CD4-positive, alpha-beta T cell treated with Interleukin-15 for 1 hour (primary cell): ENCODE measurements at regions not wholly inside any gene's neighbourhood (a gene's known extent, or its start where the extent isn't known, plus 50 kb on each side); places are given as distances from the start of the nearest gene placed in this dataset.

Experiments
- DNase-seq: peaks from one replicate; pipeline ENCODE4 v3.0.0-alpha.2; 2020

DNA sequence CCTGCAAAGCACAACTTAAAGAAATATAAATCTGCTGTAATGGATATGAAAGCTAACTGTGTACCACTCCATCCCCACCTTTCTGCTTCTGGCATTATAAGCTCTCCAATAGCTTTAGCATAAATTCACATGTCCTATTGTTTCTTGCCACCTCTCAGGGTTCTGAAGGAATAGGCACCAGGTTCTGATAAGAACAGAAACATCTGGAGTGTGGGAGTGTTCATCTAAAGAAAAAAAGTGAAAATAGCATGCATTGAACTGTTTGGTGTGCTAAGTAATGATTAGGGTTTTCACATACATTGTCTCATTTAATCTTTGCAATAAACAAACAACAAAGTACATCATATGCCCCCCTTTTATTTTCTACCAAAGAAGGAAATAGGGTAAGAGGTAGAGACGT is 72.3 kb downstream of the FAM76B start:
- DNase-seq: no peak

- DNase-seq: no peak
Observed at GRCh38 chr11:95716266-95716665, 73.3 kb downstream of the FAM76B start.

GRCh38 chr11:95715777-95716241 is 73.8 kb downstream of the FAM76B start:
- peak; percentile 72 for DNase-seq

GRCh38 chr11:95714843-95715776 is 74.5 kb downstream of the FAM76B start:
- no peak for DNase-seq

DNA sequence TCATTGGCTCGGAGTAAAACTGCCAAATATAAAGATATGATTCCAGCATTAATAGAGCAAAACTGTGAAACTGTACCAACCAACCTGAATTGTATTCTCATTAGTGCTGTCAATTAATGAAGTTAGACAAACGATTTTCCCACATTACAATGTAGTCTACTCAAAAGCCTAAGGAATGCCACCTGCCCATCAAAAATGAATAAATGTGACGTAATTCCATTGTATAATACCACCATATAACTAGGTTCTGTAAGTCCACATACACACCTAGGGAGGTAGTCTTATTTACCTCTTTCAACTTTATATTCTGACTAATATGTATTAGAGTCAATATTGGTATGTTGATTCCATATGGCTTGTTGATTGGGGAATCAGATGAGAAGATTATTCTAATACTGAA is 76.2 kb downstream of the FAM76B start:
- no peak for DNase-seq

DNA sequence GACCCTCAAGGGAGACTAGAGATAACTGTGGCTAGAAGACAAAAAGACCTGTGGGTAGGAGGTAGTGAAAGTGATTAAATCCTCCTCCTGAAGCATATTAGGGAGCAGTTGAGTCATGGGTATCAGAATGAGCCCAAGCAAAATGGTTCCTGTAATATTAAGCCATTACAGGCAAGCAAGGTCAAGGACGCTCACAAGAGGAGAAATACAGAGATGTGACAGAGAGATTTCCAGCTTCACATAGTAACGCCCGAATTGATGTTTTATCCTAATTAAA is 77.7 kb downstream of the FAM76B start:
- no peak for DNase-seq

GRCh38 chr11:95711162-95711944 is 78.2 kb downstream of the FAM76B start:
- no peak for DNase-seq

DNA sequence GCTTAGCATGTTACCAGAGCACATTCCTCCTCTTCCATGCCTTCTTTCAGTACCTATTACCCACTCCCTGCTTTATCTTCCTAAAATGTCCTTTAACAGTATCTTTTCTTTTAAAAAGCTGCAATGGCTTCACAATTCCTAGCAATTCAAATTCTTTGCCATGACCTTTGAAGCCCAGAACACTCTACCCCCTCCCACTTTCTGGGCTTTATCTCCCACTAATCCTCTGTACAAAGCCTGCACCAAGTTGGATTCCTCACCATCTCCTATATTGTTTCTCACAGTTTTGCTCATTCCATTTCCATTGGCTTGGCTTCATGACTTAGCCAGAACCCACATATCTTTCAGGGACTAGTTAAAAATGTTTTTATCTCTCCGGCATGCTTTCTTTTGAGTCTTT is 80.9 kb downstream of the FAM76B start:
- DNase-seq: no peak

DNA sequence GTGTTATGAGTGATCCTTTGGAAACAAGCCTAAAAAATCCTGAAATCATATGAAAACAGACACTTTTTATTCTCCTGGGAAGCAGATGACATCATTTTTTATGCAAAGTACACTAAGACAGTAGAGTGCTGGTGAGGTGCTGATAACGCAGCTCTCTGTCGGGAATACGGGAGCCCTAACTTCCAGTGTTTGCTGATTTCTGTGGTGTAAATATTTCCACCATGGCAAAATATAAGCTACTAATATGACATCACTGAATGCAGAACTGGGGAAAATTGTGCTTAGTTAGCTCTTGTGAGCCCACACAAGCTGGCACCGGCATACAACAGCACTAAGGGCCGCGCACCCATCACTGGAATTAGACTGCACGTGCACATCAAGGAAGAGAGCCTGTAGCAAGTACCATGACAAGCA is 82.6 kb downstream of the FAM76B start:
- no peak for DNase-seq

DNA sequence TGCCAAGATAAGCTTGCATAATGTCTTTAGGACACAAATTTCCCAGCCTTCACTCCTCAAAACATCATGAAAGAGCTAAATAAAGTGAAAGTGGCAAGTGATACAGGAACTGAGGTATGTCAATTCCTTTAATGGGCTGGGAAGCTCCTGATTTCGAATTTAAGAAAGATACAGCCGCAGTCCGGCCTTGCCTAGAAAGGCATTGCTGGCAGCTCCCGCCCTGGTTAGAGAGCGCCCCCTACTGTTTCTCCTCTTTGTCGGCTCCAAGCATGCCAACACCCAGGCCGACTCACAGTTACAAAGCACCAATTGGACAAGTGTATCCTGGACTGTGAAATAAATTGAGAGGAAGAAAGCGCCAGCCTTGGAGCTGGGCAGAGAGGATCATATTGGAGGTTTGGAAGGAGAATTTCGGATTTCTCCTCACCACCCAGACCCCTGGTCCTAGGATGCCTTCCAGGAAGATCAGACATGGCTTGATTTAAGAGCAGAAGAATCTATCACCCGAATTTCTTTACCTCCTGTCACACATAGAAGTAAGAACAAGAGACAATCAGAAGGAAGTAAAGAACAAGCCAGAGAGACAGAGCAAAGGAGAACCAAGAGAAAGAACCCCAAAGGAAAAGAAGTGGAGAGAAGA is 84.0 kb downstream of the FAM76B start:
- peak; percentile 86 for DNase-seq

GRCh38 chr11:95704865-95705264 is 84.7 kb downstream of the FAM76B start:
- no peak for DNase-seq

GRCh38 chr11:95703049-95703448 is 86.5 kb downstream of the FAM76B start:
- no peak for DNase-seq

- no peak for DNase-seq
Observed at GRCh38 chr11:95702526-95702925, 87.1 kb downstream of the FAM76B start.

DNA sequence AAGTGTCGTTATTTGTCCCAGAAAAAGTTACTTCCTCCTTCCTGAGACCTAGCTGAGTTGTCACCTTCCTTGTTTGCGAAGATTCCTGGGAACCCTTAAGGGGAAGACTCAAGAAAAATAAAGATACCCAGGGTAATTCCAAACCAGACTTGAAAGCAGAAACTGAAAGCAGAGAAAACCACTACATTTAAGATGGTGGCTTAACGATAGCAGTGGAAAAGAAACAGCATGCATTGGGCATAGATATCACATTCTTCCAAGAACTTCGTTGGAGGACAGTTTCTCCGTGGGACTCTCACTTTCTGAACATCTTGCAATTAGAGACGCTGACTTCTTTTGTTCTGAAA is 89.1 kb downstream of the FAM76B start:
- no peak for DNase-seq

DNA sequence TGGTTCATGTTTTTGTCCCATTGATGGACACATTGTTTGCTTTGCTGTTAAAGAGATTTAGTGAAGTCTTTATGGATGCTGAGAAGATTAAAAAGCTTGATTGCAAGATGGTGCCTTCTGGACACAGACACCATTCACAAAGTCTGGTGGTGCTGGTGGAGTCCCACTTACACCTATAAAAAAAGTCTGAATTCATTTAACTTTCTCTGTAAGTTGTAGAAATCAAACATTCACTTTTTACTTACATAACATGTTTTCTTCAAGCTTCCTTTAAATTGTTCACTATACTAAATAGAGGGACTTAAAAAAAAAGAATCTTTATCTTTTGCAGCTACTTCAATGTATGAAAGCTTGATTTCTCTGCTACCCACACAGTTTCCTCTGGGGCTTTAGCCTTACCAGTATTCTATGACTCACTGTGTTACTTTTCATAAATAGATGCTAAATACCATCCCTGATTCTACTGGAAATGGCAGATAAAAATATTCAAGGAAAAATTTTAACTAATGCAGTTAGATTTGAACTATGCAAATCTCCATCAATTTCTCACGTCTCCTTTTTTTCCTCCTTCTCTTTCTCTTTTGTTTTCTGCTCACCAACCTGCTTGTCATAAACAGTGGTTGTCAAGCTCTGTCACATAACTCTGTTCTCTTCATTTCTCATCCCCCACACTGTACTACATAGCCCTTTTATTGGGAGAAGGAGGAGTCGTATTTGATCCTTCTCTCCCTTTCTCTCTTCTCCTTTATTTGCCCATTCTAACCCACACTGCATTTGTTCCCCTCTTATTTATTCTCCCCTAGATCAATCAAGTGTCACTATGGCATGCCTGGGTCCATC is 89.7 kb downstream of the FAM76B start:
- no peak for DNase-seq

DNA sequence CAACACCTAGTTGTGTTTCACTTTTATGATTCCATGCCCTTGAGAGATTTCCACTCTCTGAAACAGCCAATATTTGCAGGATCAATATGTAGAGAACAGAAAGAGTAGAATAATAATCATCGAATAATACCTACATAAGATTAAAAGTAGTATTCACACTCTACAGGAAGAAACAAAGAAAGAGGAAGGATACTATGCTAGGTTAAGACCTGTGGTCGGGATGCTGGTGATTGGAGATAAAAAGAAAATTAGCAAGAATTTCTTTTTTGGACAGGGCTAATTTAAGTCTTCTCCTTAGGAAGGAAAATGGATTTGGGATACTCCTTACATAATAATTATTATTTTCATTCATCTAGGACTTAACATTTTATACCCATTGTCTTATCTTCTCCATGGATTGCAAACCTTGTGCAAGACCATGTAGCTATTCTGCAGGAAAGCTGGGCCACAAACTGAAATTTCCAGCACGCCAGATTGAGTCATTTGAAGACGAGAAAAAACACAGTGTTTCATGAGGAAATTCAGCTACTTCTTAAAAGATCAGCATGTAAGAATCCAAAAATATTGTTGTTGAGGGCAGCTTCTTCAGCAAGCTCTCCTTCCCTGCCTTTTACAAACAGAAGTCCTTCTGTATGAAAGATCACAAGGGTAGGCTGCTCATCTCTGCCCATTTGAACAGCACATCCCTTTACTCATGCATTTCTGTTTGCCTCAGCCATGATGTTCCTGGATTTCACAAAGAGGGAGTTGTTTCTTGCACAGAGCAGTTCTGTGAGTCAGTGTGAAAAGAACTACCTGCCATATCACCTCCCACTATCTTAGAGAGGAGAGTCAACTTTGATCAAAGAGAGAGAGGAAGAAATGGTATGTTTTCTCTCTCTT is 90.7 kb downstream of the FAM76B start:
- DNase-seq: no peak

DNA sequence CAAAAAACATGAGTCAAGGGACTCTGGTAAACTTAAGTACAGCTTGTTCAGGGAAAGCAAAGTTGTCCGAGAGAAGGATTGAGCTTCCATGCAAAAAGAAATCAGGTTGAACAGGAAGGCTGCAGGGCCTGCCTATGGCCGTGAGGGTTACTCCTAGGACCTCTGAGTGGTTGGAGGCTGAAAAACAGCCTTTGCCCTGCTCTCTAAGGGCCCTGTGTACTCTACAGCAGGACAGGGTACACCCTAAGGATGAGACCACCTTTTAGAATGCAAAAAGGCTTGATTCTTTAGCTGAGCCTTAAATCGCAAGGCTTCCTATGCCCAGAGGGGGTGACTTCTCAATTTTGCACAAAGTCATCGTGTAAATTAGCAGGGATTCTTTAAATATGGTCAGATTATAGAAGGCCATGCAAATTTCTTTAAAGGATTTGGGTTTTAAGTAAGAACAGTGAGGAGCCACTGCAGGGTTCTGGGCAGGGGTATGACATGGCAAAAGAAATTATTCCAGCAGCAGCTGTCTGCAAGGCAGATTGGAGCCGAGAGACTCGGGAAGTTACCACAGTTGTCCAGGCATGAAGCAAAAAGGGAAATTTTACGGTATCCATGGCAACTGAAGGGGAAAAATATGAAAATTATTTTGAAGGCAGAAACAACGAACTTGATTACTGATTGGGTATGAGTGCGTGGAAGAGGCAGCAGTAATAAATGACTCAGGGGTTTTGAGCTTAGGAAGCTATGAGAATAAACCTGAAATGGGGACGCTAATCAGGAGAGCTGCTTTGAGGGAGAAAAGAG is 91.8 kb downstream of the FAM76B start:
- DNase-seq: no peak

GRCh38 chr11:95695181-95695580 is 94.4 kb downstream of the FAM76B start:
- DNase-seq: no peak

DNA sequence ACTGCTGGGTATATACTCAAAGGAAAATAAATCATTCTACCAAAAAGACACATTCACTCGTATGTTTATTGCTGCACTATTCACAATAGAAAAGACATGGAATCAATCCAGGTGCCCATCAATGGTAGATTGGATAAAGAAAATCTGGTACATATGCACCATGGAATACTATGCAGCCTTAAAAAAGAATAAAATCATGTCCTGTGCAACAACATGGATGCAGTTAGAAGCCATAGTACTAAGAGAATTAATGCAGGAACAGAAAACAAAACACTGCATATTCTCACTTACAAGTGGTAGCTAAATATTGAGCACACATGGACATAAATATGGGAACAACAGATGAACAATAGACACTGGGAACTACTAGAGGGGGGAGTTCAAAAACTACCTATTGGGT is 96.3 kb downstream of the FAM76B start:
- DNase-seq: no peak

DNA sequence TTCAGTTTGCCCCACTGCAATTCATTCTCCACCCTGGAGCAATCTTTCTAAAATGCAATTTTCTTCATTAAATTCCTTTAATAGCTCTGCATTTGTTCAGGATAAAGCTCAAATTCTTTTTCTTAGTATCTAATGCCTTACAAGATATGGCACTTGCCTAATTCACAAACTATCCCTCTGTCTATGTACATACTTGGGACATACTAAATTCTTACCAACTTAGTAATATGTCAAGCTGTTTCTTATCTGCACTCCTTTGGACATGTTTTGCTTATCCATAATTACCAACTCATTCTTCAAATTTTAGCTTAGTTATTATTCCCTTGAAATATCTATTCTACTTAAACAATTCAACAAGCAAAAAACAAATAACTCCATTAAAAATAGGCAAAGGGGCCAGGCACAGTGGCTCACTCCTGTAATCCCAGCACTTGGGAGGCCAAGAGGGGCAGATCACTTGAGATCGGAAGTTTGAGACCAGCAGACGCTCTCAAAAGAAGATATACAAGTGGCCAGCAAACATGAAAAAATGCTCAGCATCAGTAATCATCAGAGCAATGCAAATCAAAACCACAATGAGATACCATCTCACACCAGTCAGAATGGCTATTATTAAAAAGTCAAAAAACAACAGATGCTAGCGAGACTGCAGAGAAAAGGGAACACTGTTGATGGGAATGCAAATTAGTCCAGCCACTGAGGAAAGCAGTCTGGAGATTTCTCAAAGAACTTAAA is 96.9 kb downstream of the FAM76B start:
- DNase-seq: no peak
